IMR-90 (cell line): ENCODE measurements at regions not wholly inside any gene's neighbourhood (a gene's known extent, or its start where the extent isn't known, plus 50 kb on each side); places are given as distances from the start of the nearest gene placed in this dataset.

Experiments used
- CEBPB ChIP-seq: IDR thresholded peaks from 2 replicates; pipeline ENCODE4 v1.6.1; 2012; ENCODE audit warnings: low read depth, low read length, improper control_type of control experiment
- MXI1 ChIP-seq: IDR thresholded peaks from 2 replicates; pipeline ENCODE4 v1.6.1; 2012; ENCODE audit warnings: low read depth, mild to moderate bottlenecking, low read length, moderate library complexity, borderline replicate concordance
- POLR2A ChIP-seq: IDR thresholded peaks from 2 replicates; pipeline ENCODE4 v1.6.1; 2012; ENCODE audit warnings: mild to moderate bottlenecking, low read depth, low read length
- RAD21 ChIP-seq: IDR thresholded peaks from 2 replicates; pipeline ENCODE4 v1.6.1; 2012; ENCODE audit warnings: low read length, improper control_type of control experiment
- RCOR1 ChIP-seq: IDR thresholded peaks from 2 replicates; pipeline ENCODE4 v1.6.1; 2012; ENCODE audit warnings: mild to moderate bottlenecking, low read length, improper control_type of control experiment; ENCODE audit not compliant: insufficient replicate concordance
- TF ChIP-seq, protein P1 (sequence below): conservative IDR thresholded peaks from 2 replicates; pipeline ENCODE4 v1.5.1; 2012; ENCODE audit warnings: mild to moderate bottlenecking, low read depth, low read length, improper control_type of control experiment
- TF ChIP-seq, protein P2 (sequence below): fragments of 150-350 bp; IDR thresholded peaks from 2 replicates; pipeline ENCODE4 v1.6.1; 2017; ENCODE audit warnings: mild to moderate bottlenecking, antibody characterized with exemption, low read length, low read depth

DNA sequence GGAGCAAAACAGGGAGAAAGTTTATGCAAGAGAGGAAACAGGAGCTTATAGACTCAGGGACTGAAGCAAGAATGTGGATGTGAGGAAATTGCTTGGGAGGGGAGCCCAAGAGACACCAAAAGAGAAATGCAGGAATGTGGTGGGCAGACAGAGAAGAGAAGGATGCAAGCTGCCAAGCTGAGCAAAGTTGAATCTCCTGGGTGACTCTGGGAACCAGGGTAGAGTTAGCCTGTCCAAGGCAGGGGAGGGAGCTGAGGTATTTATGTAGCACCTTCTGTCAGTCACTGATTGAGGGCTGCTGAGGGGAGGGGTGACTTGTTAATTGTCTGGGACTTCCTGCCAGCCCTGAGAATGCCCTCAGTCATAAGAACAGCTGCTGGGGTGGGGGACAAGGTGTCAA lies 464.3 kb downstream of the NBAS start:
- TF ChIP-seq, protein P1, sequence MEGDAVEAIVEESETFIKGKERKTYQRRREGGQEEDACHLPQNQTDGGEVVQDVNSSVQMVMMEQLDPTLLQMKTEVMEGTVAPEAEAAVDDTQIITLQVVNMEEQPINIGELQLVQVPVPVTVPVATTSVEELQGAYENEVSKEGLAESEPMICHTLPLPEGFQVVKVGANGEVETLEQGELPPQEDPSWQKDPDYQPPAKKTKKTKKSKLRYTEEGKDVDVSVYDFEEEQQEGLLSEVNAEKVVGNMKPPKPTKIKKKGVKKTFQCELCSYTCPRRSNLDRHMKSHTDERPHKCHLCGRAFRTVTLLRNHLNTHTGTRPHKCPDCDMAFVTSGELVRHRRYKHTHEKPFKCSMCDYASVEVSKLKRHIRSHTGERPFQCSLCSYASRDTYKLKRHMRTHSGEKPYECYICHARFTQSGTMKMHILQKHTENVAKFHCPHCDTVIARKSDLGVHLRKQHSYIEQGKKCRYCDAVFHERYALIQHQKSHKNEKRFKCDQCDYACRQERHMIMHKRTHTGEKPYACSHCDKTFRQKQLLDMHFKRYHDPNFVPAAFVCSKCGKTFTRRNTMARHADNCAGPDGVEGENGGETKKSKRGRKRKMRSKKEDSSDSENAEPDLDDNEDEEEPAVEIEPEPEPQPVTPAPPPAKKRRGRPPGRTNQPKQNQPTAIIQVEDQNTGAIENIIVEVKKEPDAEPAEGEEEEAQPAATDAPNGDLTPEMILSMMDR: no peak
- TF ChIP-seq, protein P2, sequence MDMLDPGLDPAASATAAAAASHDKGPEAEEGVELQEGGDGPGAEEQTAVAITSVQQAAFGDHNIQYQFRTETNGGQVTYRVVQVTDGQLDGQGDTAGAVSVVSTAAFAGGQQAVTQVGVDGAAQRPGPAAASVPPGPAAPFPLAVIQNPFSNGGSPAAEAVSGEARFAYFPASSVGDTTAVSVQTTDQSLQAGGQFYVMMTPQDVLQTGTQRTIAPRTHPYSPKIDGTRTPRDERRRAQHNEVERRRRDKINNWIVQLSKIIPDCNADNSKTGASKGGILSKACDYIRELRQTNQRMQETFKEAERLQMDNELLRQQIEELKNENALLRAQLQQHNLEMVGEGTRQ: no peak
- TF ChIP-seq POLR2A (no peak), CEBPB (no peak), RCOR1 (no peak), RAD21 (no peak), MXI1 (no peak)
